Upper lobe of right lung (tissue), 1 donor: ENCODE measurements at regions not wholly inside any gene's neighbourhood (a gene's known extent, or its start where the extent isn't known, plus 50 kb on each side); places are given as distances from the start of the nearest gene placed in this dataset.
A peak's percentile ranks its signal among the peaks of the same experiment; 100 is the strongest.

Source experiments
- ATAC-seq: fragments of 200-7000 bp; cut with Tn5 transposase; one replicate; pipeline ENCODE4 v1.9.1; 2020; ENCODE audit warnings: mild to moderate bottlenecking, moderate library complexity
- DNase-seq: peaks from one replicate; pipeline ENCODE4 v3.0.0-alpha.2; 2020
- H3K27ac ChIP-seq: fragments of 200-600 bp; one replicate; pipeline ENCODE4 v1.8.0; 2022
- H3K27me3 ChIP-seq: fragments of 200-600 bp; one replicate; pipeline ENCODE4 v1.8.0; 2022; ENCODE audit warnings: mild to moderate bottlenecking
- H3K36me3 ChIP-seq: fragments of 200-600 bp; one replicate; pipeline ENCODE4 v1.8.0; 2022
- H3K4me1 ChIP-seq: fragments of 200-600 bp; one replicate; pipeline ENCODE4 v1.8.0; 2022
- H3K4me3 ChIP-seq: fragments of 200-600 bp; one replicate; pipeline ENCODE4 v1.8.0; 2022; ENCODE audit warnings: mild to moderate bottlenecking
- H3K9me3 ChIP-seq: fragments of 200-600 bp; one replicate; pipeline ENCODE4 v1.8.0; 2022
- CTCF ChIP-seq: fragments of 200-600 bp; IDR thresholded peaks from one replicate; pipeline ENCODE4 v1.8.0; 2022; ENCODE audit warnings: antibody characterized with exemption
- intact Hi-C: fragments of 100-400 bp; cut with DNase I; formaldehyde crosslinking; loops from one replicate; pipeline ENCODE4 v1.11.0; 2022
- donor health status: DM: no; HTN: yes; CAD: no; lungs with severe emphysema.

DNA sequence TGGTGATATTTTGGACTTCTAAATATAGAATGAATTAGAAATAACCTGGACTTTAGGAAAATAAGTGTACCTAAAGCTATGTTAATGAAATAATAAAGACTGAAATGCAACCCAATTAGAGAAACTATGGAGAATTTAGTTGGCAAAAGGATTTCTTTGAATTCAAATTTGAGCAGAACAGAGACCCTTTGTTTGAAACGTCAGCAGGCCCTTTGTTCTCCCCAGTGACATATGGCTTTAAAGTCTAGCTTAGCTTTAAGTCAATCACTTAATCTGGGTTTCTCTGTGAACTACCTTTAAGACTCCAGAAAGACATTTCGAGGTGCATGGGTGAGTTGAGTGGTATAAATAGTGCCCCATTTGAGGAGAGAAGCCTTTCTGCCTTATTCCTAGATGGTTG is 130.5 kb upstream of the CREB1 start:
- Histone ChIP-seq H3K9me3 (no peaks in the 10 kb centered on the region), H3K4me3 (no peak overlapping the region), H3K36me3 (no peaks in the 10 kb centered on the region), H3K27me3 (no peaks in the 10 kb centered on the region), H3K27ac (no peak overlapping the region), H3K4me1 (no peaks in the 10 kb centered on the region)
- ATAC-seq = no peak
- DNase-seq = no peak
- intact Hi-C loops = no loop called here
- TF ChIP-seq CTCF = no peak

- Histone ChIP-seq H3K27me3 (no peaks in the 10 kb centered on the region), H3K4me3 (no peak overlapping the region), H3K4me1 (no peaks in the 10 kb centered on the region), H3K27ac (no peak overlapping the region), H3K9me3 (no peaks in the 10 kb centered on the region), H3K36me3 (no peaks in the 10 kb centered on the region)
- DNase-seq (no peak), ATAC-seq (no peak)
- intact Hi-C loops = no loop called here
- TF ChIP-seq CTCF = no peak
Measured at GRCh38 chr2:207401338-207401737, 128.4 kb upstream of the CREB1 start.

DNA sequence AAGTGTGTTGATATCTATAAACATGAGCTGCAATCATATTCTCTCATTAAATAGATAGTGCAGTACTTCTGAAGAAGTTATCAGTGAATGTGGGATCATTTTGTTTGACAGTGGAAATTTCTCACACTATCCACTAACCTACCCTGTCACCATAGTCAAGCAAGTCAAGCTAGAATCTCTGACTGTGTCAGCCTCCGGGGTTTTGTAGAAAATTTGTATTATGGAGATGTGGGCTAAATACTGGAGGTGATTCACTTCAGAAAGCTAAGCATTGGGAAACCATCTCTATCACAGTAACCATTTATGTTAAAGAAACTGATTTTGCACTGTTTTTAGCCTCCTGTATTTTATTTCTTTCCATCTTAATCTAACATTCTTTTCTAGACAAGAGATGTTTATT is 126.6 kb upstream of the CREB1 start:
- H3K4me3 ChIP-seq = no peak overlapping the region
- no peaks in the 10 kb centered on the region for H3K9me3 ChIP-seq
- peaks cover 2% of the 10 kb centered on the region for H3K4me1 ChIP-seq
- H3K27ac ChIP-seq = no peak overlapping the region
- DNase-seq (no peak), ATAC-seq (no peak)
- intact Hi-C loops = no loop called here
- TF ChIP-seq CTCF = no peak
- no peaks in the 10 kb centered on the region for H3K36me3 ChIP-seq
- no peaks in the 10 kb centered on the region for H3K27me3 ChIP-seq

GRCh38 chr2:207403950-207404349 is 125.8 kb upstream of the CREB1 start:
- no peak overlapping the region for H3K4me3 ChIP-seq
- H3K27me3 ChIP-seq = no peaks in the 10 kb centered on the region
- no peak overlapping the region for H3K27ac ChIP-seq
- no peak for TF ChIP-seq CTCF
- intact Hi-C loops = no loop called here
- DNase-seq (no peak), ATAC-seq (no peak)
- no peaks in the 10 kb centered on the region for H3K36me3 ChIP-seq
- peaks cover 4% of the 10 kb centered on the region for H3K4me1 ChIP-seq
- no peaks in the 10 kb centered on the region for H3K9me3 ChIP-seq

- no peaks in the 10 kb centered on the region for H3K27me3 ChIP-seq
- H3K4me3 ChIP-seq = no peak overlapping the region
- H3K9me3 ChIP-seq = no peaks in the 10 kb centered on the region
- no peaks in the 10 kb centered on the region for H3K36me3 ChIP-seq
- no peak for TF ChIP-seq CTCF
- no peak for ATAC-seq
- intact Hi-C loops = no loop called here
- H3K4me1 ChIP-seq = peaks cover 4% of the 10 kb centered on the region
- no peak overlapping the region for H3K27ac ChIP-seq
- no peak for DNase-seq
Measured at GRCh38 chr2:207405150-207405549, 124.6 kb upstream of the CREB1 start.

- no peak overlapping the region for H3K27ac ChIP-seq
- peaks cover 4% of the 10 kb centered on the region for H3K4me1 ChIP-seq
- intact Hi-C loops = no loop called here
- H3K27me3 ChIP-seq = no peaks in the 10 kb centered on the region
- TF ChIP-seq CTCF = no peak
- H3K36me3 ChIP-seq = no peaks in the 10 kb centered on the region
- peak; percentile 35 for ATAC-seq
- no peak overlapping the region for H3K4me3 ChIP-seq
- no peak for DNase-seq
- H3K9me3 ChIP-seq = no peaks in the 10 kb centered on the region
Measured at GRCh38 chr2:207408086-207408794, 121.5 kb upstream of the CREB1 start.
